AG10803 (cell line): ENCODE measurements at regions not wholly inside any gene's neighbourhood (a gene's known extent, or its start where the extent isn't known, plus 50 kb on each side); places are given as distances from the start of the nearest gene placed in this dataset.

Experiments
- DNase-seq: peaks from one replicate; pipeline ENCODE4 v3.0.0; 2010; ENCODE audit warnings: low read depth
- H3K4me3 ChIP-seq: 2 replicates; pipeline ENCODE4 v1.5.1; 2011; ENCODE audit warnings: mild to moderate bottlenecking, low read length, control low read depth
- TF ChIP-seq, protein P1 (sequence below): conservative IDR thresholded peaks from 2 replicates; pipeline ENCODE4 v1.5.1; 2011; ENCODE audit warnings: mild to moderate bottlenecking, low read length, control low read depth, inconsistent platforms

DNA sequence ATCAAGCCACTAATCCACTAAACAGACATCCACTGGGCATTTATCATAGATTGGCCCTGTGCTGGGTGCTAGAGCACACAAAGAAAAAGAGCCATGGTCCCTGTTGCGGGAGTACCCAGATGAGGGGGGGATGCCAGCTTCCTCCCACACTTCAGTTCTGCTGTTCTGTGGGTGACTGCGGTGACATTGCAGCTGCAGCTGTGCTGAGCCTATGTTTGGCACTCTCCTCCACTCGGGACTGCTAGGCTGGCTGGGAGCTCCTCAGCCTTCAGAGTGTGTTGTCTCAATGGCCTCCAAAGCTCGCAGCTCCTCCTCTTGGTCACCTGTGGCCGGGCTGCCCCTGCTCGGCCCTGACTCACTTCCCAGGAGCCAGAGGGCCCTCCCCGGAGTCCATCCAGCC lies 173.2 kb downstream of the CLCN4 start:
- no peak for DNase-seq
- no peak overlapping the region for H3K4me3 ChIP-seq
- TF ChIP-seq, protein P1, sequence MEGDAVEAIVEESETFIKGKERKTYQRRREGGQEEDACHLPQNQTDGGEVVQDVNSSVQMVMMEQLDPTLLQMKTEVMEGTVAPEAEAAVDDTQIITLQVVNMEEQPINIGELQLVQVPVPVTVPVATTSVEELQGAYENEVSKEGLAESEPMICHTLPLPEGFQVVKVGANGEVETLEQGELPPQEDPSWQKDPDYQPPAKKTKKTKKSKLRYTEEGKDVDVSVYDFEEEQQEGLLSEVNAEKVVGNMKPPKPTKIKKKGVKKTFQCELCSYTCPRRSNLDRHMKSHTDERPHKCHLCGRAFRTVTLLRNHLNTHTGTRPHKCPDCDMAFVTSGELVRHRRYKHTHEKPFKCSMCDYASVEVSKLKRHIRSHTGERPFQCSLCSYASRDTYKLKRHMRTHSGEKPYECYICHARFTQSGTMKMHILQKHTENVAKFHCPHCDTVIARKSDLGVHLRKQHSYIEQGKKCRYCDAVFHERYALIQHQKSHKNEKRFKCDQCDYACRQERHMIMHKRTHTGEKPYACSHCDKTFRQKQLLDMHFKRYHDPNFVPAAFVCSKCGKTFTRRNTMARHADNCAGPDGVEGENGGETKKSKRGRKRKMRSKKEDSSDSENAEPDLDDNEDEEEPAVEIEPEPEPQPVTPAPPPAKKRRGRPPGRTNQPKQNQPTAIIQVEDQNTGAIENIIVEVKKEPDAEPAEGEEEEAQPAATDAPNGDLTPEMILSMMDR, result no peak

DNA sequence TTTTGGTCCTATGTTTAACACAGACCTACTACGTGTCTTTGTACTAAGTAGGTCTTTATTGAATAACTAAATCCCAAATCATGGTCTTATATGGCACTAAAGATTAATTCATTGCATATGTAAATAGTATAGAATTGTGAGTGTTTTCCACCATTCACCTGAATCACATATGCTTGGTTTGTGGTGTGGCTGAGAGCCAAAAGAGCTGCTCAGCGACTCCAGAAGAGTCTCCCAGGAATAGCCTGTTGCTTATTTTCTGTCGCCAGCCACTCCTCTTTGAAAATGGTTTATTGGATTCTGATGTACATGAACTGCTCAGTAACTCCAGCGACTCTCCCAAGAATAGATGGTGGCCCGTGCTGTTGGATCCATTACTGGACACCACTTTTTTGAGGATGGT lies 184.5 kb downstream of the CLCN4 start:
- no peak for DNase-seq
- TF ChIP-seq, protein P1, result no peak
- no peak overlapping the region for H3K4me3 ChIP-seq

DNA sequence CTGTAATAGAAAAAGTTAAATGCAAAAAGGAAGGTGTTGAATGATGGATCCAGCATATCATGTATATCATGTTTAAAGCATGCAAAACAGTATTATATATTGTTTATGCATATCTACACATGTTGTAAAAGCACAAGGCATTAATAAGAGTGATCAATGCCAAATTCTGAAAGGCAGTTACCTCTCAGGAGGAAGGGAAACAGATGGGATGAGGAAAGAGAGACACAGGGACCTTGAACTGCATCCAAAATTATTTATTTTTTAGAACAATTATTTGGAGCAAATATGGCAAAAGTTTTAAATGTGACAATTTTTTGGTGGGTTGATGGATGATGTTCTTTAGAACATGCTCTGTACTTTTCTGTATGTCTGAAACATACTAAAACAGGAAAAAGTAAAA lies 193.4 kb downstream of the CLCN4 start:
- TF ChIP-seq, protein P1, result no peak
- no peak overlapping the region for H3K4me3 ChIP-seq
- DNase-seq, result no peak

DNA sequence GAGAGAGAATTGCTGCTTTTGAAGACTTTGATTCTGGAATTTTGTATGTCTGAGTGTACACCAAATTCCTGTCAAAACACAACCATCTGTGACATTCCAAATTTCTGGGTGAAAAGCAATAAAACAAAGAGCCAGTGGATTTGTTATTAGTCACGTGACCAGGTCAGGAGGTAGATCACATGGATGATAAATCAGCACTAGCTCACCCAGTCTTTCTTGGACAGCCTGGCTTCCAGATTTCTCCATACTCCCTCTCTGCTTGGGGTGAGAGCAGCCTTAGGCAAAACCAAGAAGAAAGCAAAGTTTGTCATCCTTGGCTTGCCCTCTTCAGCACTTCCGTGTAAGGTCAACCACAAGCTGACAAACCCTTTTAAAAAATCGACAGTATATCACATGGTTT lies 194.2 kb downstream of the CLCN4 start:
- DNase-seq, result peak; percentile 51
- TF ChIP-seq, protein P1, result no peak

DNA sequence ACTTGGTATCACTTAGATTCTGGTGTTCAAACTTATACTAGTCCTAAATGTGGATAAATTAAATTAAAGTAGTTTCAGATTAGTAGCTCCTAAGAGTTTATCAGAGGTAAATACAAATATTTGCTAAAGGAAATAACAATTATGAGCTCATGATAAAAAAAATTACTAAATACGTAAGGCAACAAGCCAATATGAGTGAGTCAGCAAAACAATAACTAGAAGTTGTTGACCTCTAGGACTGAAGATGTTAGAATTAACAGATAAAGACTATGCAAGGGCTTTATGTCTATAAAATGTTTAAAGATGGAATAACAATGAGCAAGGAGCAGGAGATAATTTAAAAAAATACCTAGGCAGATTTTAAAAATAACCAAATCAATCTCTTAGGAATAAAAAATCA lies 195.8 kb downstream of the CLCN4 start:
- H3K4me3 ChIP-seq, result no peak overlapping the region
- TF ChIP-seq, protein P1, result no peak
- no peak for DNase-seq

More for the DNA sequence above, 194.2 kb downstream of the CLCN4 start:
- no peak overlapping the region for H3K4me3 ChIP-seq

DNA sequence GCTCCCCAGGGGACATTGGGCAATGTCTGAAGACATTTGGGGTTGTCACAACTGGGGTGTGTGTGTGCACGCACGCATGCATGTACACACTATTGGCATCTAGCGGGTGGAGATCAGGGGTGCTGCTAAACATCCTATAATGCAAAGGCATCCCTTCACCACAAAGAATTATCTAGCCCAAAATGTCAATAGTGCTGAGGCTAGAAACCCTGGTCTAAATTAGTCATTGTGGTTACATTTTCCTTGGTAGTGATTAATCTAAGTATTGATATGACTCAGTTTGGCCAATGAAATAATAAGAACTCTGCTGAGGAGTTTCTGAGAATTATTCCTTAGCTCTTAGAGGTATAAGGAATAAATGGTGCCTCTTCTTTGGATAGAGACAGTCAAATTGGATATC lies 200.2 kb downstream of the CLCN4 start:
- TF ChIP-seq, protein P1, result no peak
- peak; percentile 6 for DNase-seq
- no peak overlapping the region for H3K4me3 ChIP-seq

DNA sequence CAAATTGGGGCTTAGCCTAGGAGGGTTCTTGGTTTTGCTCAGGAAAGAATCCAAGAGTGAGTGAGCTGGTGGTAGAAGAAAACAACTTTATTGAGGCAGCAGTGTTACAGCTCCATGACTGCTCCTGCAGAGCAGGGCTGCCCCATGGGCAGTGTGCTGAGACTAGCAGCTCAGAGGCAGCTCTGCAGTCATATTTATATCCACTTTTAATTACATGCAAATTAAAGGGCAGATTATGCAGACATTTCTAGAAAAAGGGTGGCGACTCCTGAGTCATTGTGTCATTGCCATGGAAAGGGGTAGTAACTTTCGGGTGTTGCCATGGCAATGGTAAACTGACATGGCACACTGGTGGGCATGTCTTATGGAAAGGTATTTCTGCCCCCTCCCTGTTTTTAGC lies 202.2 kb downstream of the CLCN4 start:
- no peak for DNase-seq
- TF ChIP-seq, protein P1, result no peak

More for the DNA sequence above, 202.2 kb downstream of the CLCN4 start:
- no peak overlapping the region for H3K4me3 ChIP-seq
